Liver (tissue), 8 donors: ENCODE measurements at regions not wholly inside any gene's neighbourhood (a gene's known extent, or its start where the extent isn't known, plus 50 kb on each side); places are given as distances from the start of the nearest gene placed in this dataset.

ENCODE experiments used
- DNase-seq: peaks from one replicate; pipeline ENCODE4 v3.0.0-alpha.2; 2017; ENCODE audit warnings: low spot score
- H3K27ac ChIP-seq, 2 donors: one replicate each; pipeline ENCODE4 v1.7.0; 2013; ENCODE audit warnings: inconsistent platforms in 2 of 2, low read length in 2 of 2, control low read depth in 1 of 2, low read depth in 1 of 2, mild to moderate bottlenecking in 1 of 2
- H3K27me3 ChIP-seq, 4 donors: one replicate each; pipeline versions ENCODE4 v1.6.1 to v1.7.0; 2013; ENCODE audit warnings: low read length in 3 of 4, inconsistent platforms in 1 of 4, mild to moderate bottlenecking in 1 of 4, moderate library complexity in 1 of 4; ENCODE audit not compliant: control insufficient read depth in 4 of 4, insufficient read depth in 4 of 4
- H3K36me3 ChIP-seq, 4 donors: one replicate each; pipeline versions ENCODE4 v1.6.1 to v1.7.0; 2013; ENCODE audit warnings: low read length in 3 of 4, mild to moderate bottlenecking in 3 of 4, low read depth in 1 of 4, moderate library complexity in 1 of 4; ENCODE audit not compliant: control insufficient read depth in 4 of 4, insufficient read depth in 3 of 4
- H3K4me1 ChIP-seq, 4 donors: one replicate each; pipeline versions ENCODE4 v1.6.1 to v1.7.0; 2013; ENCODE audit warnings: low read length in 3 of 4, mild to moderate bottlenecking in 3 of 4, moderate library complexity in 1 of 4; ENCODE audit not compliant: control insufficient read depth in 4 of 4, insufficient read depth in 4 of 4
- H3K4me3 ChIP-seq, 3 donors: one replicate each; pipeline versions ENCODE4 v1.6.1 to v1.7.0; 2013; ENCODE audit warnings: low read length in 3 of 3, control low read depth in 1 of 3, low read depth in 1 of 3, mild to moderate bottlenecking in 1 of 3
- H3K9ac ChIP-seq, 2 donors: one replicate each; pipeline ENCODE4 v1.7.0; 2013; ENCODE audit warnings: low read length in 2 of 2, mild to moderate bottlenecking in 2 of 2, moderate library complexity in 2 of 2, control low read depth in 1 of 2, low read depth in 1 of 2
- H3K9me3 ChIP-seq, 4 donors: one replicate each; pipeline versions ENCODE4 v1.6.1 to v1.7.0; 2013; ENCODE audit warnings: low read length in 3 of 4; ENCODE audit not compliant: control insufficient read depth in 4 of 4
- ATF3 ChIP-seq: IDR thresholded peaks from 2 replicates; pipeline ENCODE4 v1.6.1; 2016; ENCODE audit warnings: antibody characterized with exemption
- CTCF ChIP-seq: fragments of 150-350 bp; IDR thresholded peaks from 2 replicates; pipeline ENCODE4 v1.5.1; 2017; ENCODE audit warnings: improper control_type of control experiment, low read depth, low read length; ENCODE audit not compliant: missing input control
- FOXA2 ChIP-seq: IDR thresholded peaks from 2 replicates; pipeline ENCODE4 v1.6.1; 2016; ENCODE audit warnings: antibody characterized with exemption
- GABPA ChIP-seq, 2 donors: IDR thresholded peaks in 1 of 2; conservative IDR thresholded peaks in 1 of 2; 2 replicates each; pipeline ENCODE4 v1.6.1; 2016; ENCODE audit warnings: antibody characterized with exemption in 2 of 2, mild to moderate bottlenecking in 1 of 2, moderate library complexity in 1 of 2
- WGBS: extraction: QIAGEN DNeasy Blood & Tissue Kit; methylation state at CpG from one replicate; pipeline ENCODE4 v1.1.7; 2013; 5-methylcytosine and 5-hydroxymethylcytosine counted together
- donor health status: healthy.
- donor health status: healthy.
- donor health status: healthy.
- donor health status: healthy.
- donor health status: healthy.

GRCh38 chr9:29211003-29211579, 1637.8 kb upstream of the C9orf72 start:
- H3K4me1 ChIP-seq = peaks cover 6 to 25% (median 14%) of the 10 kb centered on the region in 4 donors
- no peak overlapping the region for H3K4me3 ChIP-seq
- no peak overlapping the region for H3K9ac ChIP-seq
- no peaks in the 10 kb centered on the region for H3K36me3 ChIP-seq
- no peak for TF ChIP-seq ATF3
- 38% methylated on average over 6 of the region's 6 CpGs for WGBS
- H3K9me3 ChIP-seq = no peaks in the 10 kb centered on the region
- H3K27ac ChIP-seq = no peak overlapping the region
- H3K27me3 ChIP-seq = peaks cover 0 to 23% (median 12%) of the 10 kb centered on the region in 4 donors
- no peak for DNase-seq

GRCh38 chr9:29211580-29212396, 1638.5 kb upstream of the C9orf72 start:
- no peak overlapping the region for H3K27ac ChIP-seq
- peak; percentile 50 for DNase-seq
- peaks cover 6 to 25% (median 14%) of the 10 kb centered on the region in 4 donors for H3K4me1 ChIP-seq
- WGBS = 3% methylated on average over 51 of the region's 51 CpGs
- no peaks in the 10 kb centered on the region for H3K9me3 ChIP-seq
- peaks cover 0 to 25% (median 14%) of the 10 kb centered on the region in 4 donors for H3K27me3 ChIP-seq
- TF ChIP-seq CTCF (peak; percentile 60), ATF3 (no peak)
- no peak overlapping the region for H3K9ac ChIP-seq
- H3K4me3 ChIP-seq = peak overlapping the region in 1 of 3 donors; percentile 42
- H3K36me3 ChIP-seq = no peaks in the 10 kb centered on the region

GRCh38 chr9:29212397-29213387, 1639.4 kb upstream of the C9orf72 start:
- Histone ChIP-seq H3K9ac (no peak overlapping the region), H3K27ac (no peak overlapping the region), H3K36me3 (no peaks in the 10 kb centered on the region), H3K27me3 (peaks cover 0 to 28% (median 14%) of the 10 kb centered on the region in 4 donors), H3K9me3 (no peaks in the 10 kb centered on the region), H3K4me1 (peaks cover 6 to 25% (median 14%) of the 10 kb centered on the region in 4 donors), H3K4me3 (peak overlapping the region in 1 of 3 donors; percentile 42)
- TF ChIP-seq GABPA (IDR thresholded peaks at IDR 0.05 in 1 of 2, conservative IDR thresholded peaks at IDR 0.05 in 1 of 2) (no peak), FOXA2 (no peak)
- no peak for DNase-seq
- WGBS = 2% methylated on average over 54 of the region's 54 CpGs
